WTC11 (cell line): ENCODE measurements at regions not wholly inside any gene's neighbourhood (a gene's known extent, or its start where the extent isn't known, plus 50 kb on each side); places are given as distances from the start of the nearest gene placed in this dataset.

Experiments used
- ATF6 ChIP-seq: sonication (generic); formaldehyde crosslinking; IDR thresholded peaks from 2 replicates; pipeline ENCODE4 v1.8.1; 2023; ENCODE audit warnings: mild to moderate bottlenecking, missing genetic modification reagents
- CTCF ChIP-seq: fragments of 200-600 bp; IDR thresholded peaks from 2 replicates; pipeline ENCODE4 v1.8.0; 2022; ENCODE audit warnings: antibody characterized with exemption
- E2F1 ChIP-seq: sonication (generic); formaldehyde crosslinking; IDR thresholded peaks from 2 replicates; pipeline ENCODE4 v1.8.0; 2022; ENCODE audit warnings: mild to moderate bottlenecking, missing genetic modification reagents
- ETV6 ChIP-seq: sonication (generic); formaldehyde crosslinking; IDR thresholded peaks from 2 replicates; pipeline ENCODE4 v1.8.1; 2022; ENCODE audit warnings: mild to moderate bottlenecking, missing genetic modification reagents
- NR2C2 ChIP-seq: sonication (generic); formaldehyde crosslinking; IDR thresholded peaks from 2 replicates; pipeline ENCODE4 v1.8.0; 2022; ENCODE audit warnings: mild to moderate bottlenecking, missing genetic modification reagents
- PREB ChIP-seq: sonication (generic); formaldehyde crosslinking; IDR thresholded peaks from 2 replicates; pipeline ENCODE4 v1.8.1; 2022; ENCODE audit warnings: mild to moderate bottlenecking, missing genetic modification reagents, moderate library complexity, borderline replicate concordance
- TEAD4 ChIP-seq: sonication (generic); formaldehyde crosslinking; IDR thresholded peaks from 2 replicates; pipeline ENCODE4 v1.8.0; 2022; ENCODE audit warnings: mild to moderate bottlenecking, missing genetic modification reagents
- ZNF416 ChIP-seq: fragments of 250-450 bp; sonication (Bioruptor Pico); IDR thresholded peaks from 2 replicates; pipeline ENCODE4 v1.9.0; 2021; ENCODE audit warnings: mild to moderate bottlenecking, inconsistent platforms

- TF ChIP-seq PREB (CRISPR knock-in tag) (no peak), TEAD4 (CRISPR knock-in tag) (no peak), ZNF416 (CRISPR knock-in tag) (no peak), E2F1 (CRISPR knock-in tag) (no peak), CTCF (no peak), ETV6 (CRISPR knock-in tag) (no peak), NR2C2 (CRISPR knock-in tag) (no peak), ATF6 (CRISPR knock-in tag) (no peak)
Measured at GRCh38 chr3:84600703-84601225, 358.0 kb upstream of the CADM2 start.
